Parathyroid adenoma (tissue), 2 donors: ENCODE measurements at regions not wholly inside any gene's neighbourhood (a gene's known extent, or its start where the extent isn't known, plus 50 kb on each side); places are given as distances from the start of the nearest gene placed in this dataset.

Source experiments
- H2AFZ ChIP-seq: fragments of 300-600 bp; sonication (generic); one replicate; pipeline ENCODE4 v1.7.0; 2017; ENCODE audit warnings: antibody characterized with exemption, mild to moderate bottlenecking
- H3K27ac ChIP-seq: fragments of 300-600 bp; sonication (generic); one replicate; pipeline ENCODE4 v1.7.0; 2017
- H3K27me3 ChIP-seq: fragments of 300-600 bp; sonication (generic); one replicate; pipeline ENCODE4 v1.7.0; 2017; ENCODE audit warnings: low read length; ENCODE audit not compliant: control insufficient read depth, insufficient read depth
- H3K36me3 ChIP-seq: fragments of 300-600 bp; sonication (generic); one replicate; pipeline ENCODE4 v1.7.0; 2017; ENCODE audit warnings: low read length; ENCODE audit not compliant: control insufficient read depth, insufficient read depth
- H3K4me1 ChIP-seq: fragments of 300-600 bp; sonication (generic); one replicate; pipeline ENCODE4 v1.7.0; 2017; ENCODE audit warnings: control low read depth
- H3K4me2 ChIP-seq: fragments of 300-600 bp; sonication (generic); one replicate; pipeline ENCODE4 v1.7.0; 2017; ENCODE audit warnings: low read length
- H3K4me3 ChIP-seq: fragments of 300-600 bp; sonication (generic); one replicate; pipeline ENCODE4 v1.7.0; 2017; ENCODE audit warnings: low read depth, low read length
- H3K79me2 ChIP-seq: fragments of 300-600 bp; sonication (generic); one replicate; pipeline ENCODE4 v1.7.0; 2017; ENCODE audit warnings: control low read depth
- H3K9ac ChIP-seq: fragments of 300-600 bp; sonication (generic); one replicate; pipeline ENCODE4 v1.7.0; 2017; ENCODE audit warnings: mild to moderate bottlenecking
- H3K9me3 ChIP-seq: fragments of 300-600 bp; sonication (generic); one replicate; pipeline ENCODE4 v1.7.0; 2017; ENCODE audit warnings: low read length; ENCODE audit not compliant: control insufficient read depth
- CTCF ChIP-seq: fragments of 300-600 bp; sonication (generic); IDR thresholded peaks from one replicate; pipeline ENCODE4 v1.7.0; 2017; ENCODE audit warnings: antibody characterized with exemption, mild to moderate bottlenecking
- donor health status: primary hyperparathyroidism.

GRCh38 chr17:74037320-74037719 is 166.2 kb upstream of the RPL38 start:
- Histone ChIP-seq H3K79me2 (no peaks in the 10 kb centered on the region), H3K9me3 (no peaks in the 10 kb centered on the region), H3K36me3 (no peaks in the 10 kb centered on the region), H3K4me1 (no peaks in the 10 kb centered on the region), H3K27me3 (no peaks in the 10 kb centered on the region), H2AFZ (no peak overlapping the region), H3K4me3 (no peak overlapping the region), H3K27ac (no peak overlapping the region), H3K9ac (no peak overlapping the region), H3K4me2 (no peak overlapping the region)
- no peak for TF ChIP-seq CTCF

GRCh38 chr17:74040291-74040690 is 163.2 kb upstream of the RPL38 start:
- Histone ChIP-seq H3K79me2 (no peaks in the 10 kb centered on the region), H3K9me3 (no peaks in the 10 kb centered on the region)

GRCh38 chr17:74040729-74041128 is 162.7 kb upstream of the RPL38 start:
- no peak for TF ChIP-seq CTCF
- Histone ChIP-seq H2AFZ (no peak overlapping the region), H3K36me3 (no peaks in the 10 kb centered on the region), H3K27ac (no peak overlapping the region), H3K4me1 (no peaks in the 10 kb centered on the region), H3K27me3 (no peaks in the 10 kb centered on the region), H3K79me2 (no peaks in the 10 kb centered on the region), H3K4me2 (no peak overlapping the region), H3K4me3 (no peak overlapping the region), H3K9ac (no peak overlapping the region), H3K9me3 (no peaks in the 10 kb centered on the region)

More at GRCh38 chr17:74040291-74040690, 163.2 kb upstream of the RPL38 start:
- Histone ChIP-seq H3K9ac (no peak overlapping the region), H3K36me3 (no peaks in the 10 kb centered on the region), H2AFZ (no peak overlapping the region), H3K4me1 (no peaks in the 10 kb centered on the region), H3K27ac (no peak overlapping the region), H3K27me3 (no peaks in the 10 kb centered on the region), H3K4me2 (no peak overlapping the region), H3K4me3 (no peak overlapping the region)
- TF ChIP-seq CTCF: no peak

GRCh38 chr17:74041869-74042640 is 161.4 kb upstream of the RPL38 start:
- no peak overlapping the region for H3K9ac ChIP-seq
- H3K4me3 ChIP-seq: no peak overlapping the region
- H3K9me3 ChIP-seq: no peaks in the 10 kb centered on the region
- no peak for TF ChIP-seq CTCF
- H3K79me2 ChIP-seq: no peaks in the 10 kb centered on the region
- no peaks in the 10 kb centered on the region for H3K27me3 ChIP-seq
- no peak overlapping the region for H3K4me2 ChIP-seq
- H3K27ac ChIP-seq: no peak overlapping the region
- no peaks in the 10 kb centered on the region for H3K4me1 ChIP-seq
- no peaks in the 10 kb centered on the region for H3K36me3 ChIP-seq
- no peak overlapping the region for H2AFZ ChIP-seq
